Activated B cell treated with CpG ODN at 0.5 μM for 24 hours (primary cell): ENCODE measurements at regions not wholly inside any gene's neighbourhood (a gene's known extent, or its start where the extent isn't known, plus 50 kb on each side); places are given as distances from the start of the nearest gene placed in this dataset.

Source experiments
- ATAC-seq: fragments of 200-7000 bp; cut with Tn5 transposase; one replicate; pipeline ENCODE4 v1.10.0; 2021; ENCODE audit warnings: low read depth, mild to moderate bottlenecking, moderate library complexity
- CTCF ChIA-PET: fragments of 350-600 bp; sonication (Branson Sonifier 250); formaldehyde crosslinking; loops from one replicate; lab custom pipeline; 2021; ENCODE audit warnings: antibody characterized with exemption; lab: Charles Lee
- POLR2A ChIA-PET: fragments of 350-600 bp; sonication (Branson Sonifier 250); formaldehyde crosslinking; loops from one replicate; lab custom pipeline; 2021; ENCODE audit warnings: antibody characterized with exemption; lab: Charles Lee
- DNase-seq: peaks from one replicate; pipeline ENCODE4 v3.0.0; 2022
- H3K27ac Mint-ChIP-seq: one replicate; pipeline ENCODE4 v1.8.0; 2020; ENCODE audit warnings: mixed read lengths
- H3K27me3 Mint-ChIP-seq: one replicate; pipeline ENCODE4 v1.8.0; 2021; ENCODE audit warnings: mixed read lengths
- H3K36me3 Mint-ChIP-seq: one replicate; pipeline ENCODE4 v1.8.0; 2021; ENCODE audit warnings: low read depth, mixed read lengths
- H3K4me1 Mint-ChIP-seq: one replicate; pipeline ENCODE4 v1.8.0; 2021; ENCODE audit warnings: mixed read lengths
- H3K4me3 Mint-ChIP-seq: one replicate; pipeline ENCODE4 v1.8.0; 2020; ENCODE audit warnings: mild to moderate bottlenecking, mixed read lengths
- H3K9me3 Mint-ChIP-seq: one replicate; pipeline ENCODE4 v1.8.0; 2020; ENCODE audit warnings: mixed read lengths
- CTCF ChIP-seq: fragments of 200-600 bp; IDR thresholded peaks from one replicate; pipeline ENCODE4 v1.8.0; 2022; ENCODE audit warnings: antibody characterized with exemption, mild to moderate bottlenecking
- intact Hi-C: fragments of 100-400 bp; cut with micrococcal nuclease; formaldehyde crosslinking; loops from one replicate; pipeline ENCODE4 v1.15.1; 2024

GRCh38 chr18:2144811-2145210 lies 426.5 kb downstream of the METTL4 start:
- ATAC-seq (no peak), DNase-seq (no peak)
- ChIA-PET POLR2A (no interaction called here), CTCF (no interaction called here)
- intact Hi-C loops: no loop called here
- H3K27ac Mint-ChIP-seq: no peak overlapping the region
- no peaks in the 10 kb centered on the region for H3K36me3 Mint-ChIP-seq
- no peak for TF ChIP-seq CTCF
- H3K4me1 Mint-ChIP-seq: no peaks in the 10 kb centered on the region
- peaks cover 3% of the 10 kb centered on the region for H3K27me3 Mint-ChIP-seq
- no peaks in the 10 kb centered on the region for H3K9me3 Mint-ChIP-seq
- no peak overlapping the region for H3K4me3 Mint-ChIP-seq

GRCh38 chr18:2146092-2146491 lies 425.2 kb downstream of the METTL4 start:
- intact Hi-C loops: no loop called here
- Mint-ChIP-seq H3K27me3 (peaks cover 3% of the 10 kb centered on the region), H3K27ac (no peak overlapping the region), H3K4me3 (no peak overlapping the region), H3K36me3 (no peaks in the 10 kb centered on the region), H3K4me1 (no peaks in the 10 kb centered on the region), H3K9me3 (no peaks in the 10 kb centered on the region)
- POLR2A ChIA-PET: no interaction called here
- CTCF ChIA-PET: no interaction called here
- DNase-seq (no peak), ATAC-seq (no peak)
- no peak for TF ChIP-seq CTCF

- TF ChIP-seq CTCF: no peak
- POLR2A ChIA-PET: no interaction called here
- Mint-ChIP-seq H3K27ac (no peak overlapping the region), H3K9me3 (no peaks in the 10 kb centered on the region), H3K27me3 (peaks cover 3% of the 10 kb centered on the region), H3K4me3 (no peak overlapping the region), H3K36me3 (no peaks in the 10 kb centered on the region), H3K4me1 (no peaks in the 10 kb centered on the region)
- CTCF ChIA-PET: no interaction called here
- ATAC-seq: no peak
- DNase-seq: no peak
- intact Hi-C loops: no loop called here
These were observed 424.6 kb downstream of the METTL4 start for GRCh38 chr18:2146754-2147153.

GRCh38 chr18:2147476-2148230 lies 423.7 kb downstream of the METTL4 start:
- no peak overlapping the region for H3K27ac Mint-ChIP-seq
- H3K4me1 Mint-ChIP-seq: no peaks in the 10 kb centered on the region
- H3K27me3 Mint-ChIP-seq: peaks cover 3% of the 10 kb centered on the region
- ChIA-PET POLR2A (no interaction called here), CTCF (no interaction called here)
- TF ChIP-seq CTCF: no peak
- H3K9me3 Mint-ChIP-seq: no peaks in the 10 kb centered on the region
- no peak overlapping the region for H3K4me3 Mint-ChIP-seq
- DNase-seq (no peak), ATAC-seq (no peak)
- no peaks in the 10 kb centered on the region for H3K36me3 Mint-ChIP-seq
- intact Hi-C loops: no loop called here

- TF ChIP-seq CTCF: no peak
- intact Hi-C loops: no loop called here
- Mint-ChIP-seq H3K36me3 (no peaks in the 10 kb centered on the region), H3K4me1 (no peaks in the 10 kb centered on the region), H3K4me3 (no peak overlapping the region), H3K27ac (no peak overlapping the region), H3K9me3 (no peaks in the 10 kb centered on the region), H3K27me3 (peaks cover 3% of the 10 kb centered on the region)
- ATAC-seq (no peak), DNase-seq (no peak)
- ChIA-PET CTCF (no interaction called here), POLR2A (no interaction called here)
These were observed 422.5 kb downstream of the METTL4 start for GRCh38 chr18:2148823-2149222.
